ENCODE measurements at regions not wholly inside any gene's neighbourhood (a gene's known extent, or its start where the extent isn't known, plus 50 kb on each side); places are given as distances from the start of the nearest gene placed in this dataset.

GRCh38 chr2:182586426-182586825, 129.6 kb upstream of the DNAJC10 start:
- H3K4me1 ChIP-seq (ENCODE audit: control insufficient read depth, insufficient read depth, low read length) = no peaks in the 10 kb centered on the region
- H3K4me3 ChIP-seq = no peak overlapping the region
- no peak overlapping the region for H3K9ac ChIP-seq (ENCODE audit: control insufficient read depth, insufficient read depth, low read length)
- ChIA-PET POLR2A (no interaction called here), RAD21 (ENCODE audit: unreplicated experiment) (interaction anchor here (0.8 to 2.1 kb wide), 5 partner anchors 32 to 400 kb away, joined by 3 to 13 read pairs (median 3); no protein-coding TSS in a partner anchor), SMC1A (ENCODE audit: uncharacterized antibody, unreplicated experiment) (interaction anchor here (0.6 to 1.7 kb wide), 8 partner anchors 8 to 510 kb away, joined by 3 to 8 read pairs (median 4); no protein-coding TSS in a partner anchor), CTCF (interaction anchor here (1.0 to 2.6 kb wide), 6 partner anchors 9 to 399 kb away, joined by 3 to 25 read pairs (median 4); no protein-coding TSS in a partner anchor)
- H2AFZ ChIP-seq (ENCODE audit: control insufficient read depth, low read depth, low read length) = no peak overlapping the region
- intact Hi-C loops (cut with micrococcal nuclease; ENCODE audit: unreplicated experiment) = loop anchor here (5.0 kb wide), 2 partner anchors 344 to 399 kb away; no protein-coding TSS in a partner anchor
- ATAC-seq (peak; percentile 86), FAIRE-seq (no peak), DNase-seq (ENCODE audit: low read depth, low spot score) (no peak)
- H3K27me3 ChIP-seq (replicated peaks in 1 of 2; ENCODE audit: control insufficient read depth in 2 of 2, insufficient read depth in 2 of 2, low read length in 1 of 2) = no peaks in the 10 kb centered on the region
- no peaks in the 10 kb centered on the region for H3K9me3 ChIP-seq (replicated peaks; ENCODE audit: control insufficient read depth, insufficient read depth, low read length)
- no peaks in the 10 kb centered on the region for H4K20me1 ChIP-seq (ENCODE audit: control insufficient read depth, insufficient read depth)
- no peak overlapping the region for H3K4me2 ChIP-seq (ENCODE audit: control insufficient read depth, insufficient read depth)
- no peak overlapping the region for H3K27ac ChIP-seq (ENCODE audit: control insufficient read depth, insufficient read depth)
- BruUV-seq (replicated peaks) = no TSS peak
- 47% methylated on average over 2 of the region's 2 CpGs for WGBS (ENCODE audit: insufficient coverage, insufficient replicate concordance, low lambda C conversion rate, missing lambda C conversion rate)
- no peaks in the 10 kb centered on the region for H3K79me2 ChIP-seq (ENCODE audit: control insufficient read depth, insufficient read depth, low read length)
- in situ Hi-C loops (cut with MboI) = no loop called here
- no peaks in the 10 kb centered on the region for H3K36me3 ChIP-seq (ENCODE audit: control insufficient read depth in 2 of 2, insufficient read depth in 2 of 2, low read length in 1 of 2)
- TF ChIP-seq IKZF2 (IDR thresholded peaks at IDR 0.05) (no peak), RAD21 (IDR thresholded peaks at IDR 0.05; ENCODE audit: insufficient read depth, low read depth, low read length) (peak; percentile 30; the same call in 1 of the 2 replicates), JUND (IDR thresholded peaks at IDR 0.05; ENCODE audit: low read depth, low read length) (no peak), NR2C1 (IDR thresholded peaks at IDR 0.05) (no peak), POLR2AphosphoS2 (IDR thresholded peaks at IDR 0.05; ENCODE audit: low read depth, low read length) (no peak), PKNOX1 (IDR thresholded peaks at IDR 0.05) (peak; percentile 63), TARDBP (IDR thresholded peaks at IDR 0.05; ENCODE audit: borderline replicate concordance) (no peak), CTCF (IDR thresholded peaks at IDR 0.05 in 2 of 3, conservative IDR thresholded peaks at IDR 0.05 in 1 of 3; ENCODE audit: control insufficient read depth in 2 of 3, extremely low read depth in 1 of 3, insufficient read depth in 1 of 3, low read depth in 3 of 3, low read length in 3 of 3) (peak; percentile 18 to 40 (median 30); a peak in 3 of 6 replicates), MAX (IDR thresholded peaks at IDR 0.05; ENCODE audit: low read depth, low read length) (no peak), ESRRA (IDR thresholded peaks at IDR 0.05; ENCODE audit: low read length) (no peak), HDAC2 (IDR thresholded peaks at IDR 0.05) (no peak), RCOR1 (conservative IDR thresholded peaks at IDR 0.05; ENCODE audit: low read depth, low read length) (no peak)

Data from GM12878 (cell line).